SK-N-SH (cell line): ENCODE measurements at regions not wholly inside any gene's neighbourhood (a gene's known extent, or its start where the extent isn't known, plus 50 kb on each side); places are given as distances from the start of the nearest gene placed in this dataset.

ENCODE experiments used
- CTCF ChIA-PET: fragments of 300-600, 350-600 bp; formaldehyde crosslinking; extraction: SDS; loops from one replicate; lab custom pipeline; 2021; lab: Yijun Ruan, JAX
- POLR2A ChIA-PET: fragments of 350-600 bp; sonication (Branson Sonifier 250); formaldehyde crosslinking; extraction: SDS; loops from one replicate; lab custom pipeline; 2020; ENCODE audit warnings: antibody characterized with exemption, inconsistent platforms; lab: Yijun Ruan, JAX
- DNase-seq: peaks from one replicate; pipeline ENCODE4 v3.0.0; 2012
- H2AFZ ChIP-seq: fragments of 200-600 bp; sonication (generic); 2 replicates; pipeline ENCODE4 v1.8.1; 2016; ENCODE audit warnings: antibody characterized with exemption, mild to moderate bottlenecking, low read depth
- H3F3A ChIP-seq: fragments of 200-600 bp; sonication (generic); replicated peaks from 2 replicates; pipeline ENCODE3; 2016; ENCODE audit warnings: antibody characterized with exemption, mild to moderate bottlenecking; ENCODE audit not compliant: insufficient read depth
- H3K27ac ChIP-seq, 2 experiments: fragments of 200-500 bp in 1 of 2; fragments of 200-600 bp in 1 of 2; sonication (Bioruptor generic) in 1 of 2; sonication (generic), shearing (Covaris generic) in 1 of 2; 2 replicates each; pipeline versions ENCODE4 v1.5.1 to v1.6.1; 2014 to 2016; ENCODE audit warnings: low read depth in 2 of 2, inconsistent platforms in 1 of 2, low read length in 1 of 2, mild to moderate bottlenecking in 1 of 2, mixed read lengths in 1 of 2
- H3K27me3 ChIP-seq: fragments of 200-600 bp; sonication (generic), shearing (Covaris generic); 2 replicates; pipeline ENCODE4 v1.6.1; 2016; ENCODE audit warnings: mixed run types; ENCODE audit not compliant: insufficient read depth
- H3K36me3 ChIP-seq, 2 experiments: fragments of 200-500 bp in 1 of 2; fragments of 200-600 bp in 1 of 2; sonication (Bioruptor generic) in 1 of 2; sonication (generic) in 1 of 2; replicated peaks in 1 of 2; 2 replicates each; pipeline versions ENCODE3 to v1.5.1; 2014 to 2016; ENCODE audit warnings: low read length in 1 of 2, mild to moderate bottlenecking in 1 of 2; ENCODE audit not compliant: insufficient read depth in 2 of 2, control insufficient read depth in 1 of 2
- H3K4me1 ChIP-seq, 2 experiments: fragments of 200-500 bp in 1 of 2; fragments of 200-600 bp in 1 of 2; sonication (Bioruptor generic) in 1 of 2; sonication (generic), shearing (Covaris generic) in 1 of 2; 2 replicates each; pipeline versions ENCODE4 v1.5.1 to v1.6.1; 2014 to 2016; ENCODE audit warnings: low read depth in 1 of 2, low read length in 1 of 2, mixed run types in 1 of 2; ENCODE audit not compliant: insufficient read depth in 2 of 2, control insufficient read depth in 1 of 2
- H3K4me2 ChIP-seq: fragments of 200-600 bp; sonication (generic), shearing (Covaris generic); 2 replicates; pipeline ENCODE4 v1.6.1; 2017; ENCODE audit warnings: mixed run types
- H3K4me3 ChIP-seq, 2 experiments: fragments of 200-500 bp in 1 of 2; fragments of 200-600 bp in 1 of 2; sonication (Bioruptor generic) in 1 of 2; sonication (generic), shearing (Covaris generic) in 1 of 2; 2 replicates each; pipeline versions ENCODE4 v1.5.1 to v1.8.1; 2014 to 2016; ENCODE audit warnings: low read depth in 2 of 2, inconsistent platforms in 1 of 2, low read length in 1 of 2, mild to moderate bottlenecking in 1 of 2, mixed read lengths in 1 of 2, moderate library complexity in 1 of 2
- H3K79me2 ChIP-seq: fragments of 200-600 bp; sonication (generic); 2 replicates; pipeline ENCODE4 v1.8.1; 2017; ENCODE audit warnings: mild to moderate bottlenecking; ENCODE audit not compliant: insufficient read depth
- H3K9ac ChIP-seq: fragments of 200-600 bp; sonication (generic); 2 replicates; pipeline ENCODE4 v1.6.1; 2017; ENCODE audit warnings: mixed run types
- H3K9me2 ChIP-seq: fragments of 200-600 bp; sonication (generic); 2 replicates; pipeline ENCODE4 v1.6.1; 2017; ENCODE audit warnings: mixed run types
- H3K9me3 ChIP-seq: fragments of 200-600 bp; sonication (generic); 2 replicates; pipeline ENCODE4 v1.6.1; 2017; ENCODE audit warnings: mixed run types, mild to moderate bottlenecking, moderate library complexity
- H4K20me1 ChIP-seq: fragments of 200-600 bp; sonication (generic); 2 replicates; pipeline ENCODE4 v1.6.1; 2017; ENCODE audit warnings: mild to moderate bottlenecking, mixed run types; ENCODE audit not compliant: insufficient read depth
- CHD2 ChIP-seq: fragments of 150-350 bp; IDR thresholded peaks from 2 replicates; pipeline ENCODE4 v1.6.1; 2018; ENCODE audit warnings: low read length; ENCODE audit not compliant: partially characterized antibody
- ELF1 ChIP-seq: IDR thresholded peaks from 2 replicates; pipeline ENCODE4 v1.4.0; 2012
- EZH2phosphoT487 ChIP-seq: fragments of 200-600 bp; sonication (generic); IDR thresholded peaks from 2 replicates; pipeline ENCODE4 v1.6.1; 2017; ENCODE audit warnings: low read depth, mixed run types, mild to moderate bottlenecking, antibody characterized with exemption, moderate library complexity, borderline replicate concordance
- FOSL2 ChIP-seq: IDR thresholded peaks from 2 replicates; pipeline ENCODE4 v1.4.0; 2012; ENCODE audit warnings: low read depth, mild to moderate bottlenecking, moderate library complexity, borderline replicate concordance
- FOXJ3 ChIP-seq: sonication (generic); formaldehyde crosslinking; IDR thresholded peaks from 2 replicates; pipeline ENCODE4 v1.5.1; 2020; ENCODE audit warnings: mild to moderate bottlenecking, missing genetic modification reagents
- FOXM1 ChIP-seq: IDR thresholded peaks from 2 replicates; pipeline ENCODE4 v1.4.0; 2012; ENCODE audit warnings: low read depth, mild to moderate bottlenecking
- GABPA ChIP-seq: IDR thresholded peaks from 2 replicates; pipeline ENCODE4 v1.4.0; 2012; ENCODE audit warnings: low read depth, mild to moderate bottlenecking
- JUND ChIP-seq: IDR thresholded peaks from 2 replicates; pipeline ENCODE4 v1.4.0; 2012
- MAX ChIP-seq: IDR thresholded peaks from 2 replicates; pipeline ENCODE4 v1.4.0; 2012; ENCODE audit warnings: low read depth
- MEF2A ChIP-seq: IDR thresholded peaks from 2 replicates; pipeline ENCODE4 v1.4.0; 2012; ENCODE audit warnings: low read depth, borderline replicate concordance
- MXI1 ChIP-seq: IDR thresholded peaks from 2 replicates; pipeline ENCODE4 v1.6.1; 2012; ENCODE audit warnings: mild to moderate bottlenecking, low read depth, low read length, improper control_type of control experiment
- NFIC ChIP-seq: IDR thresholded peaks from 2 replicates; pipeline ENCODE4 v1.4.0; 2012; ENCODE audit warnings: borderline replicate concordance
- NRF1 ChIP-seq: IDR thresholded peaks from 2 replicates; pipeline ENCODE4 v1.6.1; 2012; ENCODE audit warnings: low read depth, mild to moderate bottlenecking, low read length
- PBX3 ChIP-seq: IDR thresholded peaks from 2 replicates; pipeline ENCODE4; 2012
- RAD21 ChIP-seq: IDR thresholded peaks from 2 replicates; pipeline ENCODE4 v1.6.1; 2012; ENCODE audit warnings: mild to moderate bottlenecking, low read length
- RCOR1 ChIP-seq: fragments of 150-350 bp; IDR thresholded peaks from 2 replicates; pipeline ENCODE4 v1.6.1; 2017; ENCODE audit warnings: antibody characterized with exemption, low read length
- REST ChIP-seq: IDR thresholded peaks from 2 replicates; pipeline ENCODE4 v1.6.1; 2012; ENCODE audit warnings: mild to moderate bottlenecking, low read depth, low read length, moderate library complexity
- RFX5 ChIP-seq: IDR thresholded peaks from 2 replicates; pipeline ENCODE4 v1.6.1; 2012; ENCODE audit warnings: mild to moderate bottlenecking, improper control_type of control experiment, low read length
- SIN3A ChIP-seq: IDR thresholded peaks from 2 replicates; pipeline ENCODE4 v1.6.1; 2012; ENCODE audit warnings: low read depth, mild to moderate bottlenecking, low read length, moderate library complexity, borderline replicate concordance
- TEAD4 ChIP-seq: IDR thresholded peaks from 2 replicates; pipeline ENCODE4 v1.4.0; 2012; ENCODE audit warnings: mild to moderate bottlenecking, borderline replicate concordance; ENCODE audit not compliant: insufficient read depth
- USF1 ChIP-seq: IDR thresholded peaks from 2 replicates; pipeline ENCODE4 v1.4.0; 2012; ENCODE audit warnings: low read depth, borderline replicate concordance
- USF2 ChIP-seq: fragments of 150-350 bp; IDR thresholded peaks from 2 replicates; pipeline ENCODE4 v1.6.1; 2017; ENCODE audit warnings: antibody characterized with exemption, low read length, low read depth, borderline replicate concordance
- WGBS: methylation state at CpG from one replicate; pipeline ENCODE4 v1.1.6; 2017; ENCODE audit warnings: low lambda C conversion rate; 5-methylcytosine and 5-hydroxymethylcytosine counted together

GRCh38 chr3:20540066-20540465, 354.1 kb upstream of the SGO1 start:
- no peak overlapping the region for H2AFZ ChIP-seq
- H3K4me3 ChIP-seq = no peak overlapping the region
- POLR2A ChIA-PET = no interaction called here
- TF ChIP-seq PBX3 (no peak), USF1 (no peak), JUND (no peak), NRF1 (no peak), RFX5 (no peak), ELF1 (no peak), MEF2A (no peak), SIN3A (no peak), NFIC (no peak), MXI1 (no peak), USF2 (no peak), FOXM1 (no peak), FOSL2 (no peak), FOXJ3 (CRISPR knock-in tag) (no peak), CHD2 (no peak), TEAD4 (no peak), MAX (no peak)
- H3K79me2 ChIP-seq = no peaks in the 10 kb centered on the region
- no peak for DNase-seq
- peaks cover 0 to 9% of the 10 kb centered on the region in 2 experiments; a peak in 2 of 4 replicates for H3K4me1 ChIP-seq
- H3K27me3 ChIP-seq = no peaks in the 10 kb centered on the region
- H3K9me2 ChIP-seq = no peaks in the 10 kb centered on the region
- H3K27ac ChIP-seq = no peak overlapping the region
- no peaks in the 10 kb centered on the region for H3K9me3 ChIP-seq
- 96% methylated on average over 3 of the region's 3 CpGs for WGBS
- no peak overlapping the region for H3K9ac ChIP-seq
- no peaks in the 10 kb centered on the region for H4K20me1 ChIP-seq
- H3K36me3 ChIP-seq = no peaks in the 10 kb centered on the region
- CTCF ChIA-PET = interaction anchor here (0.6 kb wide), 1 partner anchor 9 kb away, joined by 3 read pairs; no protein-coding TSS in a partner anchor
- no peak overlapping the region for H3K4me2 ChIP-seq
- H3F3A ChIP-seq = no peaks in the 10 kb centered on the region

- POLR2A ChIA-PET = no interaction called here
- no peaks in the 10 kb centered on the region for H3K9me3 ChIP-seq
- WGBS = 62% methylated on average over 6 of the region's 6 CpGs
- CTCF ChIA-PET = no interaction called here
- no peaks in the 10 kb centered on the region for H4K20me1 ChIP-seq
- H2AFZ ChIP-seq = no peak overlapping the region
- no peak overlapping the region for H3K27ac ChIP-seq
- H3K4me1 ChIP-seq = peaks cover 0 to 9% of the 10 kb centered on the region in 2 experiments; a peak in 2 of 4 replicates
- H3F3A ChIP-seq = no peaks in the 10 kb centered on the region
- DNase-seq = no peak
- H3K79me2 ChIP-seq = no peaks in the 10 kb centered on the region
- no peaks in the 10 kb centered on the region for H3K9me2 ChIP-seq
- no peak overlapping the region for H3K4me3 ChIP-seq
- no peak overlapping the region for H3K4me2 ChIP-seq
- no peaks in the 10 kb centered on the region for H3K27me3 ChIP-seq
- no peaks in the 10 kb centered on the region for H3K36me3 ChIP-seq
- H3K9ac ChIP-seq = no peak overlapping the region
- TF ChIP-seq REST (no peak), FOSL2 (no peak), SIN3A (no peak), NRF1 (no peak), RAD21 (no peak), EZH2phosphoT487 (no peak), FOXM1 (no peak), MAX (no peak), GABPA (no peak), FOXJ3 (CRISPR knock-in tag) (no peak), MEF2A (no peak), RCOR1 (no peak)
Measured at GRCh38 chr3:20539666-20540065, 353.7 kb upstream of the SGO1 start.
